ENCODE measurements at regions not wholly inside any gene's neighbourhood (a gene's known extent, or its start where the extent isn't known, plus 50 kb on each side); places are given as distances from the start of the nearest gene placed in this dataset.
"Not testable (repeated sequence)": the region's sequence is repeated elsewhere in the genome, so short reads cannot be mapped to it uniquely, and the experiment has no call there.

DNA sequence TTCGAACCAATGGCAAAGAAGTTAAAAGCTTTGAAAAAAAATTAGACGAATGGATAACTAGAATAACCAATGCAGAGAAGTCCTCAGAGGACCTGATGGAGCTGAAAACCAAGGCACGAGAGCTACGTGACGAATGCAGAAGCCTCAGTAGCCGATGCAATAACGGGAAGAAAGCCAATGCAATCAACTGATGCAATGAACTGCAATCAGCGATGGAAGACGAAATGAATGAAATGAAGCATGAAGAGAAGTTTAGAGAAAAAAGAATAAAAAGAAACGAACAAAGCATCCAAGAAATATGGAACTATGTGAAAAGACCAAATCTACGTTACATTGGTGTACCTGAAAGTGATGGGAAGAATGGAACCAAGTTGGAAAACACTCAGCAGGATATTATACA lies 52.6 kb upstream of the MRPS30 start:
- H3K27me3 ChIP-seq (ENCODE audit: control insufficient read depth, low read length); H3F3A ChIP-seq (ENCODE audit: control insufficient read depth, insufficient read depth); H3K4me3 ChIP-seq (ENCODE audit: low read length); H3K9me3 ChIP-seq (ENCODE audit: control insufficient read depth, insufficient read depth, low read length); H4K20me1 ChIP-seq (ENCODE audit: control insufficient read depth, insufficient read depth, low read depth, low read length); H3K36me3 ChIP-seq (ENCODE audit: control insufficient read depth, low read length); H3K4me1 ChIP-seq (ENCODE audit: control insufficient read depth, low read length); H3K4me2 ChIP-seq (ENCODE audit: low read length); H3K27ac ChIP-seq (ENCODE audit: low read depth, low read length); H3K79me2 ChIP-seq (ENCODE audit: control insufficient read depth, low read length); H3K9me2 ChIP-seq (replicated peaks; ENCODE audit: control insufficient read depth, low read length): not testable (repeated sequence)

GRCh38 chr5:44747396-44747795 lies 61.4 kb upstream of the MRPS30 start:
- H3K9me3 ChIP-seq (ENCODE audit: control insufficient read depth, insufficient read depth, low read length), result no peaks in the 10 kb centered on the region
- no peaks in the 10 kb centered on the region for H3K4me1 ChIP-seq (ENCODE audit: control insufficient read depth, low read length)

GRCh38 chr5:44740660-44741059 lies 68.1 kb upstream of the MRPS30 start:
- no peaks in the 10 kb centered on the region for H3K4me1 ChIP-seq (ENCODE audit: control insufficient read depth, low read length)
- no peaks in the 10 kb centered on the region for H3F3A ChIP-seq (ENCODE audit: control insufficient read depth, insufficient read depth)
- no peaks in the 10 kb centered on the region for H3K9me2 ChIP-seq (replicated peaks; ENCODE audit: control insufficient read depth, low read length)
- H3K4me3 ChIP-seq (ENCODE audit: low read length), result no peak overlapping the region
- no peaks in the 10 kb centered on the region for H3K79me2 ChIP-seq (ENCODE audit: control insufficient read depth, low read length)
- H4K20me1 ChIP-seq (ENCODE audit: control insufficient read depth, insufficient read depth, low read depth, low read length), result no peaks in the 10 kb centered on the region
- TF ChIP-seq CTCF (IDR thresholded peaks at IDR 0.05; ENCODE audit: low read depth, low read length, poor library complexity, severe bottlenecking), result no peak
- no peak for TF ChIP-seq EZH2phosphoT487 (IDR thresholded peaks at IDR 0.05; ENCODE audit: borderline replicate concordance, low read length)
- no peak overlapping the region for H3K27ac ChIP-seq (ENCODE audit: low read depth, low read length)
- no peaks in the 10 kb centered on the region for H3K27me3 ChIP-seq (ENCODE audit: control insufficient read depth, low read length)
- no peaks in the 10 kb centered on the region for H3K9me3 ChIP-seq (ENCODE audit: control insufficient read depth, insufficient read depth, low read length)
- H3K36me3 ChIP-seq (ENCODE audit: control insufficient read depth, low read length), result no peaks in the 10 kb centered on the region
- no peak overlapping the region for H3K4me2 ChIP-seq (ENCODE audit: low read length)

More at GRCh38 chr5:44747396-44747795, 61.4 kb upstream of the MRPS30 start:
- no peak overlapping the region for H3K27ac ChIP-seq (ENCODE audit: low read depth, low read length)
- H3K79me2 ChIP-seq (ENCODE audit: control insufficient read depth, low read length), result no peaks in the 10 kb centered on the region
- H3K9me2 ChIP-seq (replicated peaks; ENCODE audit: control insufficient read depth, low read length), result no peaks in the 10 kb centered on the region
- H3K4me2 ChIP-seq (ENCODE audit: low read length), result no peak overlapping the region
- no peak overlapping the region for H3K4me3 ChIP-seq (ENCODE audit: low read length)
- no peaks in the 10 kb centered on the region for H3K36me3 ChIP-seq (ENCODE audit: control insufficient read depth, low read length)
- H4K20me1 ChIP-seq (ENCODE audit: control insufficient read depth, insufficient read depth, low read depth, low read length), result no peaks in the 10 kb centered on the region
- no peaks in the 10 kb centered on the region for H3F3A ChIP-seq (ENCODE audit: control insufficient read depth, insufficient read depth)
- H3K27me3 ChIP-seq (ENCODE audit: control insufficient read depth, low read length), result no peaks in the 10 kb centered on the region
- TF ChIP-seq CTCF (IDR thresholded peaks at IDR 0.05; ENCODE audit: low read depth, low read length, poor library complexity, severe bottlenecking) (no peak), EZH2phosphoT487 (IDR thresholded peaks at IDR 0.05; ENCODE audit: borderline replicate concordance, low read length) (no peak)

DNA sequence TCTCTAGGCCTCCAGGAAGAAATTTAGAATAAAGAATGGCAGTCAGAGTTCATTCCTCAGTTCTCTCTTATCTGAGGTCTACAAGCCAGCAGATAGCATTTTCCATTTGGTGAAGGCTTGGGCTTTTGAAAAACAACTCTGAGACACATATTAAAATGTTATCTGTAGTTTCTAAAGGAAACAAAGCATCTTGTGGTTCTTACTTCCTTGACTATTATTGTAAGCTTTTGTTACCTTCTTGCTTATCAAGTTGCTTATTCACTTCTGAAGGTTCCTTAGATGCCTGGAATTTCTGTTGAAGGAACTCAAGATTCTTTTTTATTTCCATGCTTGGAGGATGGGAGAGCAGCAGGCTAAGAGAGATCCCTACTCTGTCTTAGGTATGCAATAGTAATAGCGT lies 79.2 kb upstream of the MRPS30 start:
- Histone ChIP-seq H3K9me3 (ENCODE audit: control insufficient read depth, insufficient read depth, low read length) (no peaks in the 10 kb centered on the region), H3F3A (ENCODE audit: control insufficient read depth, insufficient read depth) (no peaks in the 10 kb centered on the region), H3K9me2 (replicated peaks; ENCODE audit: control insufficient read depth, low read length) (no peaks in the 10 kb centered on the region), H3K4me3 (ENCODE audit: low read length) (no peak overlapping the region), H3K4me2 (ENCODE audit: low read length) (no peak overlapping the region), H3K4me1 (ENCODE audit: control insufficient read depth, low read length) (no peaks in the 10 kb centered on the region), H3K36me3 (ENCODE audit: control insufficient read depth, low read length) (no peaks in the 10 kb centered on the region), H3K27me3 (ENCODE audit: control insufficient read depth, low read length) (no peaks in the 10 kb centered on the region; the same call in 1 of the 2 replicates), H3K79me2 (ENCODE audit: control insufficient read depth, low read length) (no peaks in the 10 kb centered on the region), H4K20me1 (ENCODE audit: control insufficient read depth, insufficient read depth, low read depth, low read length) (no peaks in the 10 kb centered on the region), H3K27ac (ENCODE audit: low read depth, low read length) (no peak overlapping the region)
- TF ChIP-seq CTCF (IDR thresholded peaks at IDR 0.05; ENCODE audit: low read depth, low read length, poor library complexity, severe bottlenecking) (no peak), EZH2phosphoT487 (IDR thresholded peaks at IDR 0.05; ENCODE audit: borderline replicate concordance, low read length) (no peak)

All from DOHH2 (cell line).